Dedifferentiated amniotic fluid mesenchymal stem cell (primary cell): ENCODE measurements at regions not wholly inside any gene's neighbourhood (a gene's known extent, or its start where the extent isn't known, plus 50 kb on each side); places are given as distances from the start of the nearest gene placed in this dataset.
"Not testable (repeated sequence)": the region's sequence is repeated elsewhere in the genome, so short reads cannot be mapped to it uniquely, and the experiment has no call there.

Source experiments
- DNase-seq: peaks from one replicate; pipeline ENCODE4 v3.0.0-alpha.2; 2016; ENCODE audit errors: extremely low spot score

DNA sequence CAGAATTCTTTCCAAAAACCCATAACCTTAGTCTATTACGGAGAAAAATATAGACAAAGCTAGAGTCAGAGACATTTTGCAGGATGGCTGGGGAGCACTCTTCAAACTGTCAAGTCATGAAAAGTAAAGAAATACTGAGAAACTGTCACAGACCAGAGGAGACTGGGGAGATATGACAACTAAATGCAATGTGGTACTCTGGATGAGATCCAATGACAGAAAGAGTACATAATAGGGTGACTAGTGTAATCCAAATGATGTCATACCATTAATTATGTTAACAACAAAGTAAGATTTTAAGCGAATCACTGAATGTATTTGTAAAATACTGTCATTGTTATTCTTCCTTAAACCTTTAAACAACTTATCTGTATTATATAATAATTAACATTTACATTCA is 393.8 kb downstream of the LIG4 start:
- DNase-seq = no peak

DNA sequence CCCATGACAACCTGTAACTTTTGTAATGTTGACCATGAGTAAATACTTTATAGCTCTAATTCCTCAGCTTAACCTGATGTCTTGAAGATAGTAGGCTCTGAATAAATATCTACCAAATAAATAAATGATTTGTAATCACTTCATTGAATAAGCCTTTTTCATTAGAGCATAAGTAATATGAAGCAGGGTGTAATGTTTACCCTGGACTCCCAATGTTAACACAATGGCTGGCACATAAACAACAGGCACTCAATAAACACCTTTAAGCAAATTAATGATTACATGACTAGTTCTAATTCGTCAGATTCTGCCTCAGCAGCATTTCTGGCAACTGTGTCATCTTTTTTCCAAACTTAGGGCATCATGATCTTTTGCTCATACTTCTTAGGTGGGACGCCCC is 396.3 kb downstream of the LIG4 start:
- DNase-seq = no peak

DNA sequence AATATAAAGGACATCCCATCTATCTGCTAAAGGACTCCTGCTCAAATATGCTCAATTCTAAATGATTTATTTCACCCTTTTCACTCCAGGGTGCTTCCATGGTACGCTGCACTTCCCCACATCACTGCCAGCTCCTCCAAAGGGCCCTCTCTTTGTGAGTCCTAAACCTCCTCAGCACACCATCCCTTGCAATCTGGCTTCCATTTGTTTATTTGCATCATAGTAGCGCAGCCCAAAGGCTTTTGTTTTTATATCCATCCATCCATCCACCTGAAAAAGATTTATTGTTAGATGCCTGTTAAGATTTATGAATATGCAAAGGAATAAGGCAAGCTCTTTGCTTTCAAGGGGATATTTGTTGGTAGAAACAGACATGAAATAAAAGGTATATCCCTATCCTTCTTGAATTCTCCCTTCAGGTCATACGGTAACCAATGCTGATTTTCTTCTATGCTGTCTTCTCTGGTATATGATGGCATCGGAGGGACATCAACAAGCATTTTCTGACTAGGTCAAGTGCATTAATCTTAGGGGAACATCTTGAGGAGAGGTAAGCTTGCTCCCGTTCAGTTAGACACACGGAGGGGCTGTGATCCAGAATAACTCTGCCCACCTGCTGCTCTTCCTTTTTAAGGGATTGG is 397.6 kb downstream of the LIG4 start:
- DNase-seq = no peak

DNA sequence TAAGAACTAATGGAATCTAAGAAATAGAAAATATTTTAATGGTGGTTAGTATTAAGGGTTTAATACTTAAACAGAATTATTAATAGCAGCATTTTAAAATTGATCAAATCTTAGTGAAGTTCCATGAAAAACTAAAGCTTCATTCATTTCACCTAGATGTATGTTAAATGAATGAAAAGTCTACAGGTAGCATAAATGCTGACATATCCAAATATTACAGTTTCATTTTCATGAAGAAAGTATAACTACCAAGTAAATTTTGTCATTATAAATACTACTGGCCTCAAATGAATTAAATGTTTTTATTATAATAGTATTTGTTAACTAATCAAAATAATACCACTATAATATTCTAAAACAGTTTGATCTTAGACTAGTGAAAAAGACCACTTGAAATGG is 403.3 kb downstream of the LIG4 start:
- DNase-seq = no peak

DNA sequence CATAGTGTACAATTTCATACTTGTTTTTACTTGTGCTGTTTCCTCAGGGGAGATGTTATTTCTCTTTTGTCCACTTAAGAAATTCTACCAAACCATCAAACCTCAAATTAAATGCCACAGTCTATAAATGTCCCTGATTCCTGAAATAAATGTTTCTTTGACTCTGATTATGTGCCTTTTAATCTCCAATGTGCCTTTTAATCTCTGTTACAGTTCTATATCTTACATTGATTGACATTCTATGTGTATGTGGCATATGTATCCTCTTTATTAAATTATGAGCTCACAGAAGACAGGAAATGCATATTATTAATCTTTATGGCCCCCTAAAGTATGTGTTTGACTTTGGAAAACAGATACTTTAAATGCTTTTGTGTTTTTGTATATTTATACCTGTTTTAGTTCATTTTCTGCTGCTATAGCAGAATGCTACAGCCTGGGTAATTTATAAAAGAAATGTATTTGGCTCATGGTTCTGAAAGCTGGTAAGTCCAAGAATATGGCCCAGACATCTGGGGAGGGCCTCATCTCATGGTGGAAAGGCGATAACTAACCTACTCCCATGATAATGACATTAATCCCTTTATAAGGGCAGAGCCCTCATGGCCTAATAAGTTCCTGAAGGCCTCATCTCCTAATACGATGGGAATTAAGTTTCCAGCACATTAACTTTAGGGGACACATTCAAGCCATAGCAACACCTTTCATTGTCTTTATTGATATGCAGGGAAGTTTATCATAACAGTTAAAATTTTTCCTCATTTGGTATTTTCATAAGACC is 403.9 kb downstream of the LIG4 start:
- no peak for DNase-seq

DNA sequence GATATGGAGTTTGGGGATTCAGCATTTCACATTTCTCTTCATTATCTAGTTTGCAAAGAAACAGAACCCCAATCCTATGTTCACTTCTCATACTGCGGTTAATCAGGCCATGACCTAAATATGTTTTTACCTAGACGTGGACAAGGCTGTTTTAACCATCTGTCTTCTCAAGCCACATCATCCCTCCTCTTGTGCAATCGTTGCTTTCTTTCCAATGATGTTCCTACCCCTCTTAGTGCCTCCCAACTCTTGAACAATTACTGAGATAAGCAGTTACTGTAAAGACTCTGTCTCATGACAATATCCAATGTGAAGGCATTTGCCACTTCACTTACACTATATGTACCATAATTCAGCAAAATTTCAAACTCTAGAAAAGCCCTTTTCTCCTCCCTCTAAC is 406.2 kb downstream of the LIG4 start:
- no peak for DNase-seq

DNA sequence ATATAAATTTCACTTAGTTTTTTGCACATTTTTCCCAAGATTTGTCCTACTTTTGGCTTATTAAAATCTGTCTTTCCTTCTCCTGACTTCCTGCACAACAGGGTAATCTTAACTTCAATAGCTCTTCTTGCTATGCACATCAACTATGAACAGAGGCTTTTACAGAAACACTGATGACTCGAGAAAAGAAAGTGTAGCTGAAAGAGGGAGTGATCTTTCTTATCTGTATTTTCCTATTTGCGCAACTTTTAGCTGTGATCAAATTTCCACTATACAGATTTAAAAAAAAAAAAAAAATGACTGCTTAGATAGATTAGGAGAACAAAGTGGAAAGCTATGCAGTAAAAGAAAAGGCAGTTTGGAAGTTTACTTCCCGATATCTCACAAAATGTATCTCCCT is 406.9 kb downstream of the LIG4 start:
- DNase-seq = no peak

DNA sequence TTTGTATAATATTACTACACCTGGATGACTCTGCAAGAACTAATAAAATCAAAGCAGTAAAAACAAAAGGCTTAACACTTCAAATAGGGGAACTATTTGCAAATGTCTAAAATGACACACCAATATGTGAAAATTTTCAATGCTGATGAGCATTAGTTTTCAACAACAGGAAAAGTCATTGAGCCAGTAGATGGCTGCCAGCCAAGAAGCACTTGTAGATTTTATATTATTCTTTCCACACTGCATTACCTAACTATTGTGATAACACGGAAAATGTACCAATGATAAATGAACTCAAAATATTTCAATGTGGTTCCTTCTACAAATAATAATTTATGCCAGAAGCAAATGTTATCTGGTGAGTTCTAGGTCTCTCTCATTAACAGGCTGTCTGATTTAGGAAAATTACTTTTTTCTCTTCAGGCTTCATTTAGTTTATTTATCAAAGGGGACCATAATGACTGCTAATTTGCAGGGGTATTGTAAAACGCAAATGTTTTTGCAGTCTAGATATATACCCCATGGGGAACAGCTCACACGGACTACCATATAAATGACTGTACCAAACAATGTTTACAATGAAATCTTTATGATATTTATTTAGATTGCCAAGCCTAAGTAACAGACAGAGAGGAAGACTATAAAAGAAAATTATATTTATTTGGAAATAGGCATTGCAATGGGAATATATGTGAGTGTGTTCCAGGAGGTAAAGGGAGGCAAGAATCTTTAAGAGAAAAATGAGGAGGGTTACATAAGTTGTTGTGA is 407.8 kb downstream of the LIG4 start:
- DNase-seq = no peak

DNA sequence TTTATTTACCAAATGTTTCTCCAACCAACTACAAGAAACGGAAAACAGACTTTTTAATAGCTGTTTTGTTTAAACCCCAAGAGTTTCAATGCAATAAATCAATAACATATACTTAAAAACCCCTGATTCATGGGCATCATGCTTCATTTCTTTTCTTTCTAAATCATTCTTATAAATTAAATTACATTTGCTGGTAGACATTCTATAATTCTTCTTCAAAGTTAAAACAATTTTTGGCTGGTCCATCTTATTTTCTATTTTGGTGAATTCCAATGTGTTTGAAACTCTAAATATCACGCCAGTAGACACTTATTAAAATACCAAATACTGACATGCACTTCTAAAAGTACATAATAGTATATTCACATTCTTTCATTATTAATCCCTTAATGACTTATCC is 408.6 kb downstream of the LIG4 start:
- no peak for DNase-seq

DNA sequence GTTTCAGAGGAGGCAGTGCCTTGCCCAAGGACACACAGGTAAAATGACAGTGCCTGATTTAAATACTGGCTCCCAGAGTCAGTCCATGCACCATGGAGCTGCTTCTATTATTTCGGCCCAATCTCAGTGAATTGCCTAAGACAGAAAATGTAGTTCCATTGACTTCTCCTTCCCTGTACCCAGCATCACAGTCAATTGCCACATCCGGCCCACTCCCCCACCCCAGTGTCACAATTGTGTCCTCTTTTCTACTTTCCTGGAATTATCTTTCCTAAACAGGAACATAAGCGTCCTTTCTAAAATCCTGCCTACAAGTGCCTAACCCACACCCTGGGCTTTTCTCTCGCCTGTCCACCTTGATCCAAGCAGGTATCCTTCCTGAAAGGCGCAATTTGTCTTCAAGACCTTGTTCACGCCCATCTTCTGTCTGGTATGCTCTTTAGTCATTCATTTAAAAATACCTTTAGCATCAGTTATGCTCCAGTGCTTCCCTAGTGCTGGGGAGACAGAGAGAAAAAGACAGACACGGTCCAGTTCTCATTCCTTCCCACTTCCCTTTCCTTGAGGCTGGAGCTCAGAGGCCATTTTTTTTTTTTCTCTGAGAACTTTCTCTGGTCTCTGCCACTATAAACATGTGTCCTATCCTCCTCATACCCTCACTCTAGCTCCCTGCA is 411.4 kb downstream of the LIG4 start:
- no peak for DNase-seq

DNA sequence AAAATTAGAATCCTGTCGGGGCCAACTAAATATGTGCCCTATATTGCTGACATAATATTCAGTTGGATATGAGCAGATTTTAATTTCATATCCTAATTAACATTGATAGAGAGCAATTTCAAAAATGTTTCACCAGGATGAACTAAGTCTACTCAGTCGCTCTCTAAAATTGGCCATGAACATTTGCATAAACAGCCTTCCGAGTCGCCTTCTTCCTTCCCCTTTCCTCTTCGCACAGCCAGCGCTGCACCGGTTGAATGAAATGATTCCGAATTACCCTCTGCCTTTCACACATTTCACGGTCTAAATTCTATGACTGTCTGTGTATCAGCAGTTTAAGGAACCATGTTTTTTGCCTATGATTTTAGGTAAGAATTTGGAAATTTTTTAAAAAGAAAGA is 413.7 kb downstream of the LIG4 start:
- DNase-seq = no peak

DNA sequence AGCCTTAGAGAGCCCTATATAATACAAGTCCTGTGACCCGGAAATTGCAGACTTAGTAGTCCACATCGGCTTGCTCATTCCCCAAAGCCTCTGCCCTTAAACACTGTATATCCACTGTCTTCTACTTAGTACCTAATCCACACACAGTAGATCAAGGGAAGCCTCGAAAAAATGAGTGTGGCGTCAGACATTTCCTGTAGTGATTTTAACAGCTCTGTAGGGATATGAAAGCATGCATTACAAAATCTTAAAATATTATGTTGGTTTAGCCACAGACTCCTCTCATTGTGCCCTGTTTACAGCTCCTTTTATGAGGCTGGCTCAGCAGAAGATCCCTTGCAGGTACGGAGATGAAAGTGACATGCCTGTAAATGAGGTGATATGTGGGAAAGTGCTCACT is 416.3 kb downstream of the LIG4 start:
- no peak for DNase-seq

DNA sequence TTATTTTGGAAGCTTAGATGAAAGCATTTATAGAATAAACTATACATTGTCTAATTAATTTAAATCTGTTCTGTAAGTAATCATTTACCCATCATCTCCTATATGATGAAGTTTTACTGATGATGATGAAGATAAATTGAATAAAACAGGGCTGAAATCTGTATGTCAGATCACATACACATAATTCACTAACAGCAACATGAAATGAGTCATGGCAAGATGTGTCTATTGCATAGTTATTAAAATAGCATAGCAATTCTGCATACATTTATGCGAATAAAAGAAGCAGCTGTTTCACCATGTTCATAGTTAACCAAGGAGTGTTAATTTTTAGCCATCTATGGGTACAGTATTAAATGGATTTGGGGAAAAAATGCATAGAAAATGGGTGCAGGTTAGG is 424.9 kb downstream of the LIG4 start:
- DNase-seq = no peak

DNA sequence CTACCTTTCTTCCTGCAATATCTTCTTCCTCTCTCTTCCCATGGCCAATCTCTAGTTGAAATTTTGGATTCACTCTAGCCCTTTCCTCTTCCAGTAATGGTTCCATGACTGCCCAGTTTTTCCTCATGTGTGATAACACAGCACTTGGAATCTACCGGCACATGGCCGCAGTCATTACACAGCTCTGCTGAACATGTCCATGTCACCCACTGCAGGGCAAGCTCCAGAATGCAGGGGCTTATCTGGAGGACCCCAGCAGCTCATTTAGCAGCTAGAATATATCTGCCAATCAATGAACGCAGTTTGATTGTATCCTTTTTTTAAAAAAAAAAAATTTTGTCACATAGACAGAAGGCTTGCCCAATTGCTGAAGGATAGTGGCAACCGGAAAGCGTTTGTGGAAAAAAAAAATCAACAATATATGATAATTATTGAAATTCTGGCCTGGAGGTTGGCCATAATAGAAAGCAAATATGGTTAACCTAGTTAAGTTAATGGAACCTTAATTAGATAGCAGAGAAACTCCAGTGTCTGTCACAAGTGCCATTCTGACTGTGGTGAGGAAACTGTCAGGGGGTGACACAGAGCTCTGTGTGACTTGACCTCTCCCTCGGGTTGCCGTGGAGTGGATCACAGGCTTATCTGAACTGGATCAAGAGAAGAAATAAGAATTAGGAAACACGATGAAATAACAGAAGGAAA is 426.7 kb downstream of the LIG4 start:
- DNase-seq = peak; percentile 14

DNA sequence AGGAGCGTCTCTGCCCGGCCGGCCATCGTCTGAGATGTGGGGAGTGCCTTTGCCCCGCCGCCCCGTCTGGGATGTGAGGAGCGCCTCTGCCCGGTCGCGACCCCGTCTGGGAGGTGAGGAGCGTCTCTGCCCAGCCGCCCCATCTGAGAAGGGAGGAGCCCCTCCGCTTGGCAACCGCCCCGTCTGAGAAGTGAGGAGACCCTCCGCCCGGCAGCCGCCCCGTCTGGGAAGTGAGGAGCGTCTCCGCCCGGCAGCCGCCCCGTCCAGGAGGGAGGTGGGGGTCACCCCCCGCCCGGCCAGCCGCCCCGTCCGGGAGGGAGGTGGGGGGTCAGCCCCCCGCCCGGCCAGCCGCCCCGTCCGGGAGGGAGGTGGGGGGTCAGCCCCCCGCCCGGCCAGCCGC is 432.7 kb downstream of the LIG4 start:
- DNase-seq = not testable (repeated sequence)

DNA sequence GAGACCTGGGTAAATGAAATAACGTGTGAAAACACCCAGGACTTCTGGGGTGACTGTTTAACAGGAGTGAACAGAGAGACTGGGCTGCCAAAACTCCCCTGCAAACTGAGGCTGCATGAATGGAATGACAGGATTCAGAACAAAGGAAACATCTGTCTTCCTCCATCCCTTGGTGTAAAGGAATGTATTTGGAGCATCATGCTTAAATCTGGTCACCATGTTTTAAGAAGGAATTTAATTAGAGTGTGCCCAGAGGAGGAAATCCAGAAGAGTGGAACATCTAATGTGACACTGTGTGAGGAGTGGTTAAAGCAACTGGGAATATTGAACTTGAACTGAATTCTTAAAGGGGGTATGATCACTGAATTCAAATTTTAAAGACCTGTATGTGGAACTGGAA is 437.2 kb downstream of the LIG4 start:
- no peak for DNase-seq

DNA sequence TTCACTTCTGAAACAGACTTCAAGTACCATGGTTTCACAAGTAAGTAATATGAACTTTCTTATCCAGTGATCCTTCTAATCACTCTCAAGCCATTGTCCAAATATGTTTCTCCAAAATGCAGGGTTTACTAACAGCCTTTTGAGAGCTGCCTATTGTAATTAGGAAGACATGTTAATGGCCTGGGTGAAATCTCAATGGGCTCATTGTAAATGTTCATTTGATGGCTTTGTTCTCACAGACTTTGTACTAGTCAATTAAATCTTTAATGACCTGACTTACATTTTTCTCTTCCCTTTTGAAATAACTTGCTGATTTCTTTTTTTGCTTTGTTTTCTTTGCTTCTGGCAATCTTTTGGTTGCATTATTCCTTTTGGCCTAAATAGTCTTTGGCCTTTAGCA is 444.8 kb downstream of the LIG4 start:
- DNase-seq = no peak

DNA sequence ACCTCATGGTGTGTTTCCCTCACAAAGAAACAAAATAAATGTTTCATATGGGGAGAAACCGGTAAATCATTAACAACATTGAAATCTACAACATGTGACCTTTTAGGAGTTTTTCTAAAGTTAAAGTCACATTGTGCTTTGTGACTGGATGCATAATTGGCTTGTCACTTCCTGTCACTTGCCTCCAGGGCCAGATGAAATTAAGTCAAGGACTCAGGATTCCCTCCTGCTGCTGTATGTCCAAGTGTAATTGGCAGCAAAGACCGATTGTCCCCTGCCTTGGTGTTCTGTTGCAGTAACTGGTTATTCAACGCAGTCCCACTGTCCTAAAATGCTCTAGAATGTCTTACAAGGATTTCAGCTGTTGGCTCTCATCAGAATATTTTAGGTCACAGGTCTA is 448.2 kb downstream of the LIG4 start:
- DNase-seq = no peak

DNA sequence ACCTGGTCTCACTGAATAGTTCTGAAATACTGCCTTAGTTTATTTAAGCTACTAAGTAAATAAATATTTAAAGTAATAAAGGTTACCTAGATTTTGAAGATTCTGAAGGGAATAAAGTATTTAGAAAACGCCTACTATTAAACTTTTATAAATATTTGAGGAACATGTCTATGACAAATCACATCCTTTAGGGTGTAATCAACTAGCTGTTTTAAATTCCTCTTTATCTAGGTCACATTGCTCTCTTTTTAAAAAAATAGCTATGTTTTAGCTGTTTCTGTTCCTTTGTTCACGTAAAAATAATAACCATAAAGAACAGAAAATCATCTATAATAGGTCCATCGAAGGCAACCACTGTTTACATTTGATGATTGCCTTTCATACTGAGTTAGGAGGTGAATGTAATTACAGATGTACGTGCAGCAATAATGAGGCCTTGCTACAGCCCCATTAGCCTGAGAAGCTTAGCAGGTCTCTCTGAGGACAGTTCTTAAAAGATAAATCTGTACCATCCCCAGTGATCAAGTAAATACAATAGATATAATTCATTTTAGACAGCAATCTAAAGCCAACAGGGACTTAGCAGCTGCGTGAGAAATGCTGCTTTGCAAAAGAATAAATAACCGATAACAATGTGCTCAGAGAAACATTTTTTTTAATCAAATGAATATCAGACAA is 449.5 kb downstream of the LIG4 start:
- peak; percentile 43 for DNase-seq

DNA sequence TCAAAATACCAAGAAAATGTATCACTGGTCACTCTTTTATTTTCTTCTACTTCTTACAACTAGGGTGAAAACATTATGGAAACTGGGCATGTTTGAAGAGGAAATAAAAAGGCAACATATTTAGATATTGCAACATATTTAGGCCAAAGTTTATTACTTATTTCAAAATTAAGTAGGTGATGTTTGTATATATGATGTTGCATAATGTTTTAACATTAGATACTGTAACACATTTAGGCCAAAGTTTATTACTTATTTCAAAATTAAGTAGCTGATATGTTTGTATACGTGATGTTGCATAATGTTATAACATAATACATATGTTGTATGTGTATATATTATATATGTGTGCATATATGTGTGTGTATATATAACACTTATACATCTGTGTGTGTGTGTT is 451.3 kb downstream of the LIG4 start:
- DNase-seq = no peak

DNA sequence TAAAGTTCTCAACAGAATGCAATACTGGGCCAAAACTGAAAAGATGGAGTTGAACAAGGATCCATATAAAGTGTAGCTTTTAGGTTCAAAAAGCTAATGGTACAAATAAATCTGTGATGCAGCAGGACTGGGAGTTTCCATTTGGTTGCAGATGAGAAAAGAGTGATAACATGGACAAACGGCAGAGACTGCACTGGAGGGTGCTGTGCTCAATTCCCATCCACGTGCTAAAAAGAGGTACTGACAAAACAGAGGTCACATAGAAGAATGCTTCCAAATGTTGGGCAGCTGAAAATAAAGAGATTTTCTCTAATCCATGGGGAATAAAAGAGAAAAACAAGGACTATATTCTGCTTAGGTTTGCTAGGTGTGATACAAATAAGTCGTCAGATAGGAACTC is 461.6 kb downstream of the LIG4 start:
- no peak for DNase-seq
